ENCODE measurements at regions not wholly inside any gene's neighbourhood (a gene's known extent, or its start where the extent isn't known, plus 50 kb on each side); places are given as distances from the start of the nearest gene placed in this dataset.

- no peak for TF ChIP-seq CTCF (IDR thresholded peaks at IDR 0.05; ENCODE audit: low read length, missing control alignments)
- no peak overlapping the region for H3K4me3 ChIP-seq (replicated peaks; ENCODE audit: low read depth, low read length)
- no peak for DNase-seq (ENCODE audit: low read depth)
These were observed 133.1 kb upstream of the FBXO11 start for GRCh38 chr2:48039209-48039990.

GRCh38 chr2:48043131-48043700, 136.9 kb upstream of the FBXO11 start:
- no peak for TF ChIP-seq CTCF (IDR thresholded peaks at IDR 0.05; ENCODE audit: low read length, missing control alignments)

GRCh38 chr2:48043746-48044145, 137.4 kb upstream of the FBXO11 start:
- H3K4me3 ChIP-seq (replicated peaks; ENCODE audit: low read depth, low read length), result no peak overlapping the region
- DNase-seq (ENCODE audit: low read depth), result no peak
- TF ChIP-seq CTCF (IDR thresholded peaks at IDR 0.05; ENCODE audit: low read length, missing control alignments), result no peak

More at GRCh38 chr2:48043131-48043700, 136.9 kb upstream of the FBXO11 start:
- H3K4me3 ChIP-seq (replicated peaks; ENCODE audit: low read depth, low read length), result no peak overlapping the region
- DNase-seq (ENCODE audit: low read depth), result no peak

- TF ChIP-seq CTCF (IDR thresholded peaks at IDR 0.05; ENCODE audit: low read length, missing control alignments), result no peak
- no peak overlapping the region for H3K4me3 ChIP-seq (replicated peaks; ENCODE audit: low read depth, low read length)
- no peak for DNase-seq (ENCODE audit: low read depth)
These were observed 139.3 kb upstream of the FBXO11 start for GRCh38 chr2:48045613-48046012.

GRCh38 chr2:48048476-48049171, 142.3 kb upstream of the FBXO11 start:
- DNase-seq (ENCODE audit: low read depth), result no peak
- H3K4me3 ChIP-seq (replicated peaks; ENCODE audit: low read depth, low read length), result no peak overlapping the region
- TF ChIP-seq CTCF (IDR thresholded peaks at IDR 0.05; ENCODE audit: low read length, missing control alignments), result no peak

GRCh38 chr2:48049371-48049770, 143.1 kb upstream of the FBXO11 start:
- TF ChIP-seq CTCF (IDR thresholded peaks at IDR 0.05; ENCODE audit: low read length, missing control alignments), result no peak
- DNase-seq (ENCODE audit: low read depth), result no peak

More at GRCh38 chr2:48049371-48049770, 143.1 kb upstream of the FBXO11 start:
- H3K4me3 ChIP-seq (replicated peaks; ENCODE audit: low read depth, low read length), result no peak overlapping the region

Data from fibroblast of pulmonary artery (primary cell).